ENCODE measurements at regions not wholly inside any gene's neighbourhood (a gene's known extent, or its start where the extent isn't known, plus 50 kb on each side); places are given as distances from the start of the nearest gene placed in this dataset.
A peak's percentile ranks its signal among the peaks of the same experiment; 100 is the strongest.
"Not testable (repeated sequence)": the region's sequence is repeated elsewhere in the genome, so short reads cannot be mapped to it uniquely, and the experiment has no call there.

DNA sequence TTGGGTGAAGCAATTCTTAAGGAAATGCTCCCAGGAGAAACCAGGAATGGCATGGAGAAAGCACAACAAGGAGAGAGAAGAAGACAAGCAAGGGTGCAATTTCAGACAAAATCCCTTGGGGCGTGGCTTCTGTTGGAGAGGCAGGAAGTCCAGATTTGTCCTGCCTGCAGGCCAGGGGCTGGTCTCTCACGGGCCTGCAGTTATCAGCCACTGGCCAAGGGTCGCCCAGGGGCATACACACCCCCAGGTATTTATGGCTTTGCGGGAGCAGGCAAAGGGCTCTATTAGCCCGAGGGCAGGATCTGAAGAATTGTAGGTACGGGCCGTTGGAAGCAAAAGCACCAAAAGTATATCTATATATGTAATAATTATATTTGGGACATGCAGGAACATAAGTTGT lies 87.7 kb downstream of the IYD start:
- DNase-seq (ENCODE audit: low read depth): no peak

DNA sequence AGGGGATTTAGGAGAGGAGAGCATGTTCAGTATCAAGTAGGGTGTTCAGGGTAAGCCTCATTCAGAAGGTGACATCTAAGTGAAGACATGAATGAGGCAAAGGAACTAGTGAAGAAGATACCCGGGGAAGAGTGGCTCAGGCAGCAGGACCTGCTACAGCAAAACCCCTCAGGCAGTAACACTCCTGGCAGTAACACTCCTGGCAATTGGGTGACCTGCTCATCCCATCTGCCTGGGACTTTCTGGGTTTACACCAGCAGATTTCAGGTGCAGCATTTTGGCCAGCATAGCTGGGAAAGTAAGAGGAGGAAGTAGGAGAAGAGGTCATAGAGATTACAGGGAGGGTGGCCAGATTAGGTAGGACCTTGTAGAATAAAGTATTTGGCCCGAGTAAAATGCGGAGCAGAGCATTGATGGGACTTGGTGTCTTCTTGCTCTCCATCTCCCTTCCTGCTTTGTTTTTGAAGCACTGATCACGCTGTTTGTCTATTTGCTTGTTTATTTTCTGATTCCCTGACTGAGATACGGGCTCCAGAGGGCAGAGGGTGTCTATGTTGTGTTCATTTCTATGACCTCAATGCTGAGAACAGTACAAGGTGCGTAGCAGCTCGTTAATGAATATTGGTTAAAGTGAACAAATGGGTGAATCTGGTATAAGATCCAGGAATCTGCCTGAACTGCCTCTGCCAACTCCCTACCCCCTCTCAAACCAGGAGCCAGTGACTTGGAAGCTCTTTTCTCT lies 88.3 kb downstream of the IYD start:
- DNase-seq (ENCODE audit: low read depth): no peak

DNA sequence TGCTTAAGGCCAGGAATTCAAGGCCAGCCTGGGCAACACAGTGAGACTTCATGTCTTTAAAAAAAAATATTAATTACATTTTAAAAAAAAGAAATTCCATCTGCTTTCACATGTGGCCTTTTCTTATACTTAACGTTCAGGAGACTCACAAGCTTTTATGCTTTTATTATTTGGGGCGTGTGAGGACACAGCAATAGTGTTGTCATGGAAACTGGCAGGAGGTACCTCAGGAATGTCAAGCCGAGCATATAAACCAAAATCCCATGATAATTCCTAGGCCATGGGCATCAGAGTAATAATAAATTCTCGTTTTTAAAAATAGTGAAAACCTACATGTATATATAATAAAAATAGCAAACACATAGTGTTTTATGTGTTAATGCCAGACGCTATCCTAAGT lies 89.8 kb downstream of the IYD start:
- DNase-seq (ENCODE audit: low read depth): no peak

DNA sequence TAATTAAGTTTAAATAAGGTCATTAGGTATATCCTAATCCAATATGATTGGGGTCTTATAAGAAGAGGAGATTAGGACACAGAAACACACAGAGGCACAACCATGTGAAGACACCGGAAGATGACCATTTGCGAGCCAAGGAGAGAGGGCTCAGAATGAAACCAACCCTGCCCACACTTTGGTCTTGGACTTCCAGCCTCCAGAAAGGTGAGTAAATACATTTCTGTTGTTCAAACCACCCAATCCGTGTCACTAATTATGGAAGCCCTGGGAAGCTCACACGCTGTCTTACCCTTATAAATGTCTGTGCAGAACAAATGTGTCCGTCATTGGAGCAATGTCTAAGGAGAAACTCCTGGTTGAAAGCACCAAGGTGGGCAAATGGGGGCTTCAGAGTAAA lies 95.0 kb downstream of the IYD start:
- DNase-seq (ENCODE audit: low read depth): no peak

DNA sequence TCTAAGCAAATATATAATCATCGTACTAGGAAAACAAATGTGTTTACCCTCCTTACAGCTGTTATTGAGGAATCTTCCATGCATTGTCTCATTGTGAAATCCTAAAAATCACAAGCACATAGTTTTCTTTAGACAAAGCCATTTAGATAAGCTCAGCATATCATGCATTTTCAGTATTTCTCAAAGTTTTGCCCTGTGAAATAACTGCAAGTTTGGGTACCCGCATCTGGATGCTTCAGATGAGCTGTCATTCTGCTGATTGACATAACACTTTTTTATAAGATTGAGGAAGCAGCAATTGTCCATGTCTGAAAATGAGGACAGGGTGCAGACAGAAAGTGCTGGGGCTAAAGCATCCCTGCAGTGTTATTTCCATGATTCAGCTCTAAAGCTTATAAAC lies 96.2 kb downstream of the IYD start:
- DNase-seq (ENCODE audit: low read depth): no peak

DNA sequence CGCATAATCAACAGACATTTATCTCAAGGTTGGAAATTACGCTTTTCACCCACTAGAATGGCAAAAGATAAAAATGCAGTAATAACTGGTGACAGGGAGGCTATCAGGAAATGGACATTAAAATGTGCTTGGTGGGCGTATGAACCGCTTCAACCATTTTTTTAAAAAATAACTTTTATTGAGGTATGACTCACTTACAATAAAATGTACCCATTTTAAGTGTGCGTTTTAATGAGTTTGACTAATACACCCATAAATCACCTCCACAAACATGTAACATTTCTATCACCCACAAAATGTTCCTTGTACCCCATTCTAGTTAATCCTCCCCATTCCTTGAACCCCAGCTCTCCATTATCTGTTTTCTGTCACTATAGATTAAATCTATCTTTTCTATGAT lies 96.8 kb downstream of the IYD start:
- DNase-seq (ENCODE audit: low read depth): no peak

DNA sequence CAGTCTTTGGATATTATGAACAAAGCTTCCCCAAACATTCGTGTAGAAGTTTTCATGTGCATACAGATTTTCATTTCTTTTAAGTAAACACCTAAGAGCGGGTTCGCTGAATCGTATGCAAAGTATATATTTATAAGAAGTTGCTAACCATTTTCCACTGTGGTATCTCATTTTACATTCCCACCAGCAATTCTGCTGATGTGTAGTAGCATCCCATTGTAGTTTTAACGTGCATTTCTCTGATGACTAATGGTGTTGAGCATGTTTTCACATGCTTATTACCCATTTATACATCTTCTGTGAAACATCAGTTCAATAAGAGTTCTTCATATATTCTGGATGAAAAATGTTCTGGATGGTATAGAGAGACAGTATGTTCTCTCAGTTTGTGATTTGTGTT lies 97.4 kb downstream of the IYD start:
- DNase-seq (ENCODE audit: low read depth): no peak

DNA sequence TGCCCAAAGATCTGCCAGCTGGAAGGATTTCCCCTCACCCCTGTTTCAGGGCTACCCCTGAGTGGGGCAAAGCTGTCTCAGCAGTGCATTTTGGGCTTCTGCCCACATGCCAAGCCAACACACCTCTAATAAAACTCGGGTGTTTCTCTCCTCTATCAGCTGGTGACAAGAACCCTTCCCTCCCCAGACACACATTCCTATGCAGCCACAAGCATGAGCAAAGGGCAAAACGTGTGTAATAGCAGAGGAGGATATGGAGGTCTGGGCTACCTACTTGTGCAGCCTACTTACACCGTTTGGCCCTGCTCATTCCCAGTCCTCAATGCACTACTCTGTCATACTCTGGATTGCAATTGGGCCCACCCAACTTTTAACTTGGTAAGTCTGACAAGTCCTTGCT lies 101.3 kb downstream of the IYD start:
- no peak for DNase-seq (ENCODE audit: low read depth)

DNA sequence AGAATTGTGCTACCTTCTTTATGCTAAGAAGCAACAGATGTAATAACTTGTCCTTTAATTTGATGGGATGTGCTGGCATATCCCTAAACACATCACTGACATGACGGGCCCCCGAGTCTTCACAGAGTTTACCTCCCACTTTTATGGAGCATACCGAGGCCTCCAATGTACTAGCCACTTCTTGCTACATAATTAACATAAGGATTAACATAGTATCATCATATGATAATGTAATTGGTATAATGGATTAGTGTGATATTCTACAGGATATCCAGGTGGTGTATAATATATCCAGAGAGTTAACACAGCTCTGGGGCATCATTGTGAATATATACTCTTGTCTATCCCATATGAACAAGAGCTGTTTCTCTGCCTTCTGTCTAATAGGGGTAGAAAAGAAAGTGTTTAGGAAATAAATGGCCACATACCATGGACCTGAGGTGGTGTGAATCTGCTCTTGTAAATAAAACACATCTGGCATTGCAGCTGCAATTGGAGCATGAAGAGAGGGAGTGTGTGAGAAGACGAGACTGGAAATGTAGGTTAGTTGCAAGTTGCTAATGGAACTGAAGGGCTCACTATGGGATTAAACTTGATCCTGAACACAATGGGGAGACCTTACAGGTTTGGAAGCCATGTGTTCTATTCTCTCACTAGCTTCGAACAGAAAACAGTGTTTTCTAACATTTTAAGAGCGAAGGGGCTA lies 102.3 kb downstream of the IYD start:
- DNase-seq (ENCODE audit: low read depth): no peak

DNA sequence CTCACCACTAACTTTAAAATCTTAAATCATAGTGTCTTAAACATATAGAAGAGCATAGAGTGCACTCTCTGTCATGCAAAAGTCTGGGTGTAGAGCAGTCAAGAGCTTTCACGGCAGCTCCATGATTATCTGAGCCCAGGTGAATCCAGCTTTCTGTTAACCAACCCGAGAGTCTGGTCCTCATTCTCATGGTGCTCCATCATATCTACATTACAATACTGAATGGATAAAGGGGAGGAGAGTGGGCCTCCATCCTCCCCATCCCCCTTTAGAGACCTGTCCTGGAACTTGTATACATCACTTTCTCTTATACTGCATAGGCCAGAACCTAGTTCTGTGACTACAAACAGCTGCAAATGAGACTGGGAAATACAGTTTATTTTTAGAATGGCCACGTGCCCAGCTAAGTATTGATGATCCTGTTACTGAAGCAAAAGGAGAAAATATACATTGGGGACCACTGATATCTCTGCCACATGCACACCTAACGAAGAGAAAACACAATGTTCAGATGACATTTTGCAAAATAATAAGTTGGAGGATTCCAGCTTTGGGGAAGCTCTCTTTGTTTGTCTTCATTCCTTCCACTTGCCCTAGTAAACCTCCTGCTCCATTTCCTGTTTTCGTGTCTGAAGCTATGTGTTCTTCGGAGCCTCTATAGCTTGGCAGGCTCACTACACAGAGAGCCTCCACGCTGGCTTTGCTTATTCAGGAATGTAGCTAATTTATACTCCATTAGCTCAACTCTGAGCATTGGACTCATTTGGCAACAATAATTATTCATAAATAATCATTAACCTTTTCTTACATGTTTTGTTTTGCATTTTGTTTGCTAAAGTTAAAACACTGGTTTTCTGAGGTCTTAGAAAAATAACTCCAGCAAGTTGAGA lies 110.1 kb downstream of the IYD start:
- DNase-seq (ENCODE audit: low read depth): no peak

DNA sequence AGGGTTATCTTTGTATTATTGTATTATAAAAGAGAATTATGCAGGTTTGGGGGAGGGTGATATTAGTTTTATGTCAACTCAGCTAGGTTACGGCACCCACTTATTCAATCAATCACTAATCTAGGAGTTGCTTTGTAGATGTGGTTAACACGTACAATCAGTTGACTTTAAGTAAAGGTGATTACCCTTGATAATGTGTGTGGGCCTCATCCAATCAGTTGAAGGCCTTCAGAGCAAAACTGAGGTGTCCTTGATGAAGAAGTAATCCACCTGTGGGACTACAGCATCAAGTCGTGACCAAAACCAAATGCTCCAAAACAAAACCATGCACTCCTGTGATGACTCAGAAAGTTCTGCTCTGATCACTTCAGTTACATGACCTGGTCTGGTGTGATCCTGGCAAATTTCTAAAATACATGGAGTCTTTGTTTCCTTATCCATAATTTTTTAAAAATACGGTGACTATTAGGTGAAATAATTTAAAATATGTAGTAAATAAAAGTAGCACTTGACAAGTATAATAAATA lies 114.1 kb downstream of the IYD start:
- DNase-seq (ENCODE audit: low read depth): no peak

DNA sequence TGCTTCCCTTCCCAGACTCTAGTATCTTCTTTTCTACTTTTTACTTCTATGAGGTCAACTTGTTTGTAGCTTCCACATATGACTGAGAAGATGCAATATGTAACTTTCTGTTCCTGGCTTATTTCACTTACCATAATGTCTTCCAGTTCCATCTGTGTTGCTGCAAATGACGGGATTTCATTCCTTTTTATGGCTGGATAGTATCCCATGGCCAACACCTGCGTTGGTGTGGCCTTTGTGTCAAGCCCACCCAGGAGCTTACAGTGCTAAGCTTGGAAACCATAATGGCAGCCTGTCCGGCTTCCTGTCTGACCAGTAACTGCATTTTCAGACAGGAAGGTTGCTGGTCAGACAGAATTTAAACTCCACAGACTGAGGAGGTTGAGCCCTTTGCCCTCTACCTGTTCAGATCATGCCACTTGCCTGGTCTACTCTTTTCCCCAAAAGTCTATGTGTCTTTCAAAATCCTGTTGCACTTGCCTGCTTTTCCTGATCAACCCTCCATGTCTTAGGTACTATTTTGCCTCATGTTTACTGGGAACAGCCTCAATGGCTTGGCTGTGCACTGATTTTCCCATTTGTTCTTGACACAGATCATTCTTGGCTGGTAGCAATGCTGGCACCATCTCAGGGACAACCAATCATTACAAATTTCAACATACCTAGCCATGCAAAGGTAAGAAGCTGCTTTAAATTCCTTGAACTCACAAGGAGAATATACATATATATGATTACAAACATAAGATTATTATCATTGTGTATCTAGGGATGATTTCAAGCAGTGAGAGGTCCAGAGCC lies 114.3 kb upstream of the PLEKHG1 start:
- DNase-seq (ENCODE audit: low read depth): no peak

DNA sequence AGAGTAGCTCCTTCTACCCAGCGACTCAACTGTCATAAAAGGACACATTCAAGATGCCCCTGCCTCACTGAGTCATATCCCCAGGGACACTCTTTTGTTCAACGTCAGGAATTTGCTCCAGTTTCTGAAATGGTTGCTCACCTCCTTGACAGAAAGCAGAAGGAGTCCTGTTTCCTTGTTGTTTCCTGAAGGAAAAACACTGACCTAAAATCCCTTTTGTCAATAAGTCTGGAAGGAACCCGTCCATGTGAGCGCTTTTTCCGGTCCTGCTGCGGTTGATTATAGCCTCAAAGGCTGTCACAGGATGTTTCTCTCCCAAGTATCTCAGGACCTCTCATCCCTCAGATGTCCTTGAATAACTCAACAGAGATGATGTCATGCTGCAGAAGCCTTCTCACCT lies 113.6 kb upstream of the PLEKHG1 start:
- no peak for DNase-seq (ENCODE audit: low read depth)

DNA sequence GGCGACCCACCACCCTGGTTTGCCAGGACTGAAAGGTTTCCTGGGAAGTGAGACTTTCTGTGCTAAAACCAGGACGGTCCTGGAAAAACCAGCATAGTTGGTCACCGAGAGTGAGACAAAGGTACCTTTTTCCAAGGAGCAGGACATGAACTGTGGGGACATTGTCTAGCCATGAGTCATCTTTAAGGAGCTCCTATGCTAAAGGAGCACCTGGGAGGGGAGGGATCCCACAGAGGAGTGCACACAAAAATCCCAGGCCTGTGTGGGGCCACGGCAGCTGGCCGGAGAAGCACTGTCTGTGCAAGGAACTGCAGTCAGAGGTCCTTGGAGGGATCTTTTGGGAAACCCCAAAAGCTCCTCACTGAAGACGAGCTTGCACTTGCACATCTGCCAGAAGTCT lies 109.1 kb upstream of the PLEKHG1 start:
- DNase-seq (ENCODE audit: low read depth): no peak

DNA sequence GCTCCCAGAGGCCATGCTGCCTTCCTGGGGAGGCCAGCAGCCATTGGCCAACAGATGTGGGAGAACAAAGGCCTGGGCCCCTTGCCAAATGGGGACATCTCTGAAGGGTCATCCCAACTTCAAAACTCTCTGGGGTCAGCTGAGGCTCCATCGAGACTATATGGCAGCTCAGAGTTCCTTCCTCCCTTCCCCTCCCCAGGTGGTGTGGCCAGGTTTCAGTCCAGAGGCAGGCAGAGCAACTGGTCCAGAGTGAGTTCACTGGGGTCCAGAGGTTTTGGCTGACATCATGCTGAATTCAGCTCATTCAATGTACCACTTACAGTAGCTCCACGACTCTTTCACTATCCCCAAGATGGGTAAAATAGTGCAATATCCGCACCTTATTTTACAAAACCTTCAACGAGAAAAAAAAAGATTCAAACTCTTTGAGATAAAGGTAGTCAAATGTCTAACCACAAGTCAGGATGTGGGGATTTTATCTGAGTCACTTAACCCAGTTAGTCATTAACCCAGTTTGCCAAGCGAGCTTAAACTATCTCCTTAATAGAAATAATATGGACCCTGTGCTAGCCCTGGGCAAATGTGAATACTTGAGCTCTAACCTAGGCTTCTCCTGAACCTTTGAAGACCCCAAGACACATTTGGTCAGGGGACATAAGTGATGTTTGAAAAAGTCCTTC lies 108.4 kb upstream of the PLEKHG1 start:
- DNase-seq (ENCODE audit: low read depth): peak; percentile 5

DNA sequence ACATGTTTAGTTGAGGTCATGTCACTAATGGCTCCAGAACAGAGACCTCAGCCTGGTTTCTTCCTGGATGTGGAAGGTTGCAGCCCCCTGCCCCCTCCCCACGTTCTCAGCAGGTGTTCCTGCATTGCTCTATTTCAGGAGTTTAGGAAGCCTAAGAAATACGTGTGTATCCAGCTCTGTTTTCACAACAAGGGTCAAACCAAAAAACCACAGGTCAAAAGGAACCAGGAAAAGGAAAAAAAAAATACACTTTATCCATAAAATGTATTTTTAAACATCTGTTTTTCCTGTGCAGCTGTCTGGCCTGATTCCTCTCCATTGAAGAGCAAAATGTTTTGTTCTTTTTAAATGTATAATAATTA lies 107.9 kb upstream of the PLEKHG1 start:
- no peak for DNase-seq (ENCODE audit: low read depth)

DNA sequence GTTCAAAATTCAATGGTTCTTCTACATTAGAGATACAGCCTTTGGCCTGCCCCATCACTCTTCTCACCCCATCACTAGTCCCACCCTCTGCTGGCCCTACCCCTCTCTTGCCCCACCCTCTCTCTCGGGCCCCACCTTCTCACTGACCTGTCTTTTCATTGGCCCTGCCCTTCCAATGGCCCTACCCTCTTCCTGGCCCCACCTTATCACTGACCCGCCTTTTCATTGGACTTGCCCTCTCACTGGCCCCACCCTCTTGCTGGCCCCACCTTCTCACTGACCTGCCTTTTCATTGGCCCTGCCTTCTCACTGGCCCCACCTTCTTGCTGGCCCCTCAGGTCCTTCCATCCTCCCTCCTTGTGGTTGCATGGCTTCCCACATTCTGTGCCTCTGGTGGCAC lies 107.2 kb upstream of the PLEKHG1 start:
- DNase-seq (ENCODE audit: low read depth): no peak

DNA sequence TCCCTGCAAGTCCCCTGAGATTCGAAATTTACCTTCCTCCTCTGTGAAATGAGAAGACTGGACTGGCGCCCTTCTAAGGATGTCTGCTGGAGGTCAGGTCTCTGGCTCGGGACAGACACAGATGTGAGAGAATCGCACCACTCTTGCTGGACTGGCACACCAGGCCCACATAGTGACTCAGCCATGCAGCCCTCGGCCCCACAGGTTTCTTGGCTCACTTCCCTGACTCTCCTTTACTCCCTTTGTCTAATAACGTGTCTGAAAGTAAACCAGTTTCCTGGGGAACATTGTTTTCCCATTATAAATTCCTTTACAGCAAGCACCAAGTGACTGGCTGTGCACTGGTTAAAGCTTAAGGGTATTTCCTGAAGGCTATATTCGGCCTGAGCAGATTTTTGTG lies 106.7 kb upstream of the PLEKHG1 start:
- no peak for DNase-seq (ENCODE audit: low read depth)

DNA sequence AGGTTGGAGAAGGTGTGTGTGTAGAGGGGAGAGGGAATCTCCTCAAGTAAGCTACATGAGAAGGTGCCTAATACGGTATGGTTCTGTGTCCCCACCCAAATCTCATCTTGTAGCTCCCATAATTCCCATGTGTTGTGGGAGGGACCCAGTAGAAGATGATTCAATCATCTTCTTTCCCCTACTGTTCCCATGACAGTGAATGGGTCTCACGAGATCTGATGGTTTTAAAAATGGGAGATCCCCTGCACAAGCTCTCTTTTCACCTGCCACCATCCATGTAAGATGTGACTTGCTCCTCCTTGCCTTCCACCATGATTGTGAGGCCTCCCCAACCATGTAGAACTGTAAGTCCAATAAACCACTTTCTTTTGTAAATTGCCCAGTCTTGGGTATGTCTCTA lies 106.1 kb upstream of the PLEKHG1 start:
- DNase-seq (ENCODE audit: low read depth): not testable (repeated sequence)

DNA sequence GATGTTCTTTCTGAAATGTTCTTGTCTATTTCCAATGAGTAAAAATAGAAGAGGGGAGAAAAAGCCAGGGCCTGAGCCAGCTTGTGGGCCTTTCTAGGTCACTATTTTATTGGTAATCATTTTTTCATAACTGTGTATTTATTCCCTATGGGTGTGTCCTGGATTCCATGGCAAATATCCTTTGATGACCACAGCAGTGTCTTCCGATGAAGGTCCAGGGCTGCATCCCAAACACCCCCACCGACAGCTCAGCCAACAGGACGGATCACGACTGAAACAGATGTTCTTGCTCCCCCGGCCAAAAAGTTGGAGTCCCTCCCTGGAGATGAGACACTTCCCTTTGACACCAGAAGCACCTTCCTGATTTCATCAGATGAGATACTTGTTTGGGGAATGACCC lies 105.4 kb upstream of the PLEKHG1 start:
- no peak for DNase-seq (ENCODE audit: low read depth)

DNA sequence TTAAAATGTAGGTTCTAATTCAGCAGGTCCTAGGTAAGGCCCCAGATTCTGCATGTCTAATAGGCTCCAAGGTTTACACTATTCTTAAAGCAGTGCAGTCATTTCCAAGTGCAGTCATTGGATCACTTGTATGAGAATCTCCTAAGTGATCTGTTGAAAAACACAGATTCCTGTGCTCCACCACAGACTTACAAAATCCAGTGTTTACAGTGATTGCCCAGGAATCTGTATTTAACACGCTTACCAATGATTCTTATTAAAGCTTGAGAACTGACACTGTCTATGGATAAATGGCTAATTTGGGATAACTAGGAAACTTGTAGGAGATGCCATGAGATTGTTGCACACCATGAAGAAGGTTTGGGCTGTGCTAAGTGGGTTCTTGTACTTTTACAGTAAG lies 104.6 kb upstream of the PLEKHG1 start:
- DNase-seq (ENCODE audit: low read depth): no peak
